A673 (cell line): ENCODE measurements at regions not wholly inside any gene's neighbourhood (a gene's known extent, or its start where the extent isn't known, plus 50 kb on each side); places are given as distances from the start of the nearest gene placed in this dataset.

Experiments used
- EZH2 ChIP-seq: fragments of 200-600 bp; sonication (generic); IDR thresholded peaks from 2 replicates; pipeline ENCODE4 v1.6.1; 2017; ENCODE audit warnings: borderline replicate concordance, low read depth, mild to moderate bottlenecking, mixed read lengths, antibody characterized with exemption, low read length; ENCODE audit not compliant: poor library complexity, severe bottlenecking
- TF ChIP-seq, protein P1 (sequence below): fragments of 300-800, 200-600 bp; sonication (generic); conservative IDR thresholded peaks from 2 replicates; pipeline ENCODE4 v1.5.1; 2017; ENCODE audit warnings: low read depth, mild to moderate bottlenecking, antibody characterized with exemption, low read length, moderate library complexity, mixed read lengths

DNA sequence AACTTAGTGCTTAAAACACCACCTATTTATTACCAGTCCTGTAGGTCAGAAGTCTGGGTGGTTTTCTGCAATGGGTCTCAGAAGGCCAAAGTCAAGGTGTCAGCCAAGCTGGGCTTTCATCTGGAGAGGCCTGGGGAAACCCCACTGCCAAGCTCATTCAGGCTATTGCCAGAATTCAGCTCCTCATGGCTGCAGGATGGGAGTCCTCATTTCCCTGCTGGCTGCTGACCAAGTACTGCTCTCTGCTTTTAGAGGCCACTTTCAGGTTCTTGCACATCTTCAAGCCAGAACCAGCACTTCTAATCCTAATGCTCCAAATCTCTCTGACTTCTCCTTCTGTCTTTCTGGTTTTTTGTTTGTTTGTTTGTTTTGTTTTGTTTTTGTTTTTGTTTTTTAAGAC lies 109.3 kb downstream of the BCOR start:
- TF ChIP-seq, protein P1, sequence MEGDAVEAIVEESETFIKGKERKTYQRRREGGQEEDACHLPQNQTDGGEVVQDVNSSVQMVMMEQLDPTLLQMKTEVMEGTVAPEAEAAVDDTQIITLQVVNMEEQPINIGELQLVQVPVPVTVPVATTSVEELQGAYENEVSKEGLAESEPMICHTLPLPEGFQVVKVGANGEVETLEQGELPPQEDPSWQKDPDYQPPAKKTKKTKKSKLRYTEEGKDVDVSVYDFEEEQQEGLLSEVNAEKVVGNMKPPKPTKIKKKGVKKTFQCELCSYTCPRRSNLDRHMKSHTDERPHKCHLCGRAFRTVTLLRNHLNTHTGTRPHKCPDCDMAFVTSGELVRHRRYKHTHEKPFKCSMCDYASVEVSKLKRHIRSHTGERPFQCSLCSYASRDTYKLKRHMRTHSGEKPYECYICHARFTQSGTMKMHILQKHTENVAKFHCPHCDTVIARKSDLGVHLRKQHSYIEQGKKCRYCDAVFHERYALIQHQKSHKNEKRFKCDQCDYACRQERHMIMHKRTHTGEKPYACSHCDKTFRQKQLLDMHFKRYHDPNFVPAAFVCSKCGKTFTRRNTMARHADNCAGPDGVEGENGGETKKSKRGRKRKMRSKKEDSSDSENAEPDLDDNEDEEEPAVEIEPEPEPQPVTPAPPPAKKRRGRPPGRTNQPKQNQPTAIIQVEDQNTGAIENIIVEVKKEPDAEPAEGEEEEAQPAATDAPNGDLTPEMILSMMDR: no peak
- no peak for TF ChIP-seq EZH2
